GM12873 (cell line): ENCODE measurements at regions not wholly inside any gene's neighbourhood (a gene's known extent, or its start where the extent isn't known, plus 50 kb on each side); places are given as distances from the start of the nearest gene placed in this dataset.

Experiments
- CTCF ChIP-seq: IDR thresholded peaks from 2 replicates; pipeline ENCODE4 v1.5.1; 2012; ENCODE audit warnings: low read depth, mild to moderate bottlenecking, moderate library complexity, low read length, control low read depth; ENCODE audit not compliant: insufficient read depth; ENCODE audit errors: missing control alignments

GRCh38 chr3:46096336-46096735 lies 69.1 kb upstream of the XCR1 start:
- no peak for TF ChIP-seq CTCF

- no peak for TF ChIP-seq CTCF
Measured at GRCh38 chr3:46095307-46095706, 68.0 kb upstream of the XCR1 start.

DNA sequence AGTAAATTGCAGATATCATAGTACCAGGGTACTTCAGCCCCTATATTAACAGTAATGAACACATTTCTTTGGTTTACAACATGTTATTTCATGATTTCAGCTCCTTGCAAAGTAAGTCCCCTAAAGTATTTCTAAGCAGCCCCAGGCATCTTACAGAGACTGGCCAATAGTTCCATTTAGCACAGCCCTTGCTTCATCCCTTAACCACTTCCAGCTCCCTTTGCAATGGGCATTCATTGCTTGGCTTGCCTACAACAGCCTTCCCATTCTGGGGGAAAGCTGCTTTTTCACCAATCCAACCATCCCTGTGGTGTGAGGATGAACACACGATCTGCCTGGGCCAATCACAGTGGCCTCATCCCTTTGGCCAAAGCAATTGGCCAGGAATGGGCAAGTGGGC lies 67.2 kb upstream of the XCR1 start:
- no peak for TF ChIP-seq CTCF

DNA sequence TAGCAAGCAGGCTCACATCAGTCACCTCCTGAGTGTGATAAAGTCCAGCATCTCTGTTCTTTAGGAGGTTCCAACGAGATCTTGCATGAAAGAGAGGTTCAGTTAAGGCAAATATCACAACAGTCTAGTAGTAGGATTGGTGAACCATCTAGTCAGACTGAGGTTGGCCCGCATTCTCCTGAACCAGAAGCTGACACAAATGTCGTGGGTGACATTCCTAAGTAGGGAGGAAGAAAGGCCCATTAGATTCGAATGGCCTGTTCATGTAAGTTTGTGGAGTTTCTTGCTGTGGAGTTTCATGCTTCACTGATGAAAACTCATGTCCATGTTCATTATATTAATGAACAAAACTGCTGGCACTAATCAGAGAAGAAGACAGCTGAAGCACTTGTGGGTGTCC lies 66.7 kb upstream of the XCR1 start:
- TF ChIP-seq CTCF, result no peak

DNA sequence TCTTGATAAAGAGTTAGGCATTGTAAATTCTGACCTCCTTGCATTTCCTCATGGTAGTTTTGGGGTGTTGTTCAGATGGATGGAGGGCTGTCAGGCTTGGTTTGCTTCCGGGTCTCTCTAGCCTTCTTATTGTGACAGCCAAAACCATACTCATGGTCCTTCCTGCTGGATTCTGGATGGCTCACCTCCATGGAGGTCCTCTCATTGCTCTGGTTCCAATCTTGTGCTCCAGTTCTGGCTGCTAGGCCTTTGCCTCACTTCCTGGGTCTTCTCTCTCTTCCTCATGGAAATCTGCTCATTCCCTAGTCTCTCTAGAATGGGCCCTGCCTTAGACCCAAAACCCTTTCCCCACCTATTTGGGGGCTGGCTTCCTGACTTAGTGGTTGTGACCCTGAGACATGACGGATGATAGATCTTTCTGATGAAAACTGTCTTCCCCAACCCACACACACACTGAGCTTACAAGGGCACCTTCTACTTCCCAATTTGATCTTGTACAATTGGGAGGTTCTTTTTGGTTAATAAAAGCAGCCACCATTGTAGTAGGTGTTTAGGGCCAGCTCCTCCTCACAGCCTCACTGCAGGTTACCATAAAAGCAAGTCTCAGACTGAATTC lies 66.2 kb upstream of the XCR1 start:
- TF ChIP-seq CTCF, result no peak

GRCh38 chr3:46092702-46093080 lies 65.4 kb upstream of the XCR1 start:
- no peak for TF ChIP-seq CTCF

GRCh38 chr3:46091741-46092701 lies 64.7 kb upstream of the XCR1 start:
- TF ChIP-seq CTCF, result no peak
